IPS-NIHi11 (cell line): ENCODE measurements at regions not wholly inside any gene's neighbourhood (a gene's known extent, or its start where the extent isn't known, plus 50 kb on each side); places are given as distances from the start of the nearest gene placed in this dataset.
"Not testable (repeated sequence)": the region's sequence is repeated elsewhere in the genome, so short reads cannot be mapped to it uniquely, and the experiment has no call there.

Source experiments
- DNase-seq: peaks from one replicate; pipeline ENCODE4 v3.0.0; 2012; ENCODE audit warnings: mixed read lengths, low spot score

- no peak for DNase-seq
Measured at GRCh38 chr4:62528874-62529273, 1328.7 kb downstream of the ADGRL3 start.

GRCh38 chr4:62526671-62527070 lies 1326.5 kb downstream of the ADGRL3 start:
- no peak for DNase-seq

GRCh38 chr4:62523256-62523655 lies 1323.1 kb downstream of the ADGRL3 start:
- DNase-seq, result no peak

GRCh38 chr4:62522273-62522672 lies 1322.1 kb downstream of the ADGRL3 start:
- DNase-seq, result no peak

- no peak for DNase-seq
Measured at GRCh38 chr4:62517716-62518115, 1317.6 kb downstream of the ADGRL3 start.

- no peak for DNase-seq
Measured at GRCh38 chr4:62513306-62513705, 1313.2 kb downstream of the ADGRL3 start.

GRCh38 chr4:62512271-62512670 lies 1312.1 kb downstream of the ADGRL3 start:
- DNase-seq, result no peak

GRCh38 chr4:62510228-62510627 lies 1310.1 kb downstream of the ADGRL3 start:
- DNase-seq, result no peak

- DNase-seq, result no peak
Measured at GRCh38 chr4:62500296-62500695, 1300.2 kb downstream of the ADGRL3 start.

GRCh38 chr4:62495032-62495431 lies 1294.9 kb downstream of the ADGRL3 start:
- DNase-seq, result no peak

- not testable (repeated sequence) for DNase-seq
Measured at GRCh38 chr4:62491756-62492155, 1291.6 kb downstream of the ADGRL3 start.

- no peak for DNase-seq
Measured at GRCh38 chr4:62490635-62491034, 1290.5 kb downstream of the ADGRL3 start.

GRCh38 chr4:62487016-62487415 lies 1286.9 kb downstream of the ADGRL3 start:
- no peak for DNase-seq

GRCh38 chr4:62484357-62484756 lies 1284.2 kb downstream of the ADGRL3 start:
- no peak for DNase-seq

GRCh38 chr4:62482355-62482754 lies 1282.2 kb downstream of the ADGRL3 start:
- no peak for DNase-seq

GRCh38 chr4:62475596-62475995 lies 1275.5 kb downstream of the ADGRL3 start:
- DNase-seq, result no peak

- no peak for DNase-seq
Measured at GRCh38 chr4:62474802-62475201, 1274.7 kb downstream of the ADGRL3 start.

GRCh38 chr4:62471021-62471420 lies 1270.9 kb downstream of the ADGRL3 start:
- no peak for DNase-seq

- no peak for DNase-seq
Measured at GRCh38 chr4:62470421-62470983, 1270.4 kb downstream of the ADGRL3 start.

- no peak for DNase-seq
Measured at GRCh38 chr4:62470020-62470419, 1269.9 kb downstream of the ADGRL3 start.

GRCh38 chr4:62461961-62462360 lies 1261.8 kb downstream of the ADGRL3 start:
- no peak for DNase-seq

GRCh38 chr4:62460329-62460728 lies 1260.2 kb downstream of the ADGRL3 start:
- DNase-seq, result no peak

GRCh38 chr4:62457356-62457755 lies 1257.2 kb downstream of the ADGRL3 start:
- no peak for DNase-seq

- no peak for DNase-seq
Measured at GRCh38 chr4:62455871-62456270, 1255.7 kb downstream of the ADGRL3 start.

- no peak for DNase-seq
Measured at GRCh38 chr4:62454535-62454934, 1254.4 kb downstream of the ADGRL3 start.
